Lung (tissue), 11 donors: ENCODE measurements at regions not wholly inside any gene's neighbourhood (a gene's known extent, or its start where the extent isn't known, plus 50 kb on each side); places are given as distances from the start of the nearest gene placed in this dataset.

Experiments
- ATAC-seq: fragments of 200-7000 bp; cut with Tn5 transposase; one replicate; pipeline ENCODE4 v1.9.1; 2020; ENCODE audit warnings: moderate number of reproducible peaks; ENCODE audit not compliant: insufficient read depth, low FRiP score
- DNase-seq, 3 donors: peaks; one replicate each; pipeline ENCODE4 v3.0.0-alpha.2; 2013 to 2017
- H3K27ac ChIP-seq, 2 donors: one replicate each; pipeline ENCODE4 v1.5.1; 2013; ENCODE audit warnings: mild to moderate bottlenecking in 2 of 2, moderate library complexity in 2 of 2, control low read depth in 1 of 2, inconsistent platforms in 1 of 2, low read depth in 1 of 2, low read length in 1 of 2
- H3K27me3 ChIP-seq, 3 donors: one replicate each; pipeline ENCODE4 v1.5.1; 2013; ENCODE audit warnings: low read length in 2 of 3; ENCODE audit not compliant: control insufficient read depth in 3 of 3, insufficient read depth in 3 of 3
- H3K36me3 ChIP-seq, 4 donors: one replicate each; pipeline ENCODE4 v1.5.1; 2013; ENCODE audit warnings: low read length in 4 of 4, mild to moderate bottlenecking in 1 of 4, moderate library complexity in 1 of 4; ENCODE audit not compliant: control insufficient read depth in 4 of 4, insufficient read depth in 4 of 4
- H3K4me1 ChIP-seq, 5 donors: one replicate each; pipeline ENCODE4 v1.5.1; 2013; ENCODE audit warnings: low read length in 5 of 5, mild to moderate bottlenecking in 2 of 5, moderate library complexity in 1 of 5; ENCODE audit not compliant: control insufficient read depth in 5 of 5, insufficient read depth in 5 of 5
- H3K4me3 ChIP-seq: one replicate; pipeline ENCODE4 v1.5.1; 2013; ENCODE audit warnings: mild to moderate bottlenecking, control low read depth, moderate library complexity
- H3K9ac ChIP-seq, 2 donors: one replicate each; pipeline ENCODE4 v1.5.1; 2013; ENCODE audit warnings: low read length in 2 of 2, control low read depth in 1 of 2; ENCODE audit not compliant: insufficient read depth in 1 of 2
- H3K9me3 ChIP-seq, 4 donors: one replicate each; pipeline ENCODE4 v1.5.1; 2013; ENCODE audit warnings: low read length in 3 of 4, mild to moderate bottlenecking in 1 of 4, moderate library complexity in 1 of 4; ENCODE audit not compliant: control insufficient read depth in 4 of 4, insufficient read depth in 3 of 4
- CTCF ChIP-seq: IDR thresholded peaks from 2 replicates; pipeline ENCODE4 v1.5.1; 2012; ENCODE audit warnings: mild to moderate bottlenecking; ENCODE audit errors: control extremely low read depth, extremely low read depth
- WGBS, 2 donors: extraction: QIAGEN DNeasy Blood & Tissue Kit; methylation state at CpG; one replicate each; pipeline ENCODE4 v1.1.7; 2013; 5-methylcytosine and 5-hydroxymethylcytosine counted together
- donor health status: control.
- donor health status: control.
- donor health status: Bipolar disorder and iron deficiency.
- donor health status: healthy.
- donor health status: DM: yes; HTN: yes; CAD: no.

DNA sequence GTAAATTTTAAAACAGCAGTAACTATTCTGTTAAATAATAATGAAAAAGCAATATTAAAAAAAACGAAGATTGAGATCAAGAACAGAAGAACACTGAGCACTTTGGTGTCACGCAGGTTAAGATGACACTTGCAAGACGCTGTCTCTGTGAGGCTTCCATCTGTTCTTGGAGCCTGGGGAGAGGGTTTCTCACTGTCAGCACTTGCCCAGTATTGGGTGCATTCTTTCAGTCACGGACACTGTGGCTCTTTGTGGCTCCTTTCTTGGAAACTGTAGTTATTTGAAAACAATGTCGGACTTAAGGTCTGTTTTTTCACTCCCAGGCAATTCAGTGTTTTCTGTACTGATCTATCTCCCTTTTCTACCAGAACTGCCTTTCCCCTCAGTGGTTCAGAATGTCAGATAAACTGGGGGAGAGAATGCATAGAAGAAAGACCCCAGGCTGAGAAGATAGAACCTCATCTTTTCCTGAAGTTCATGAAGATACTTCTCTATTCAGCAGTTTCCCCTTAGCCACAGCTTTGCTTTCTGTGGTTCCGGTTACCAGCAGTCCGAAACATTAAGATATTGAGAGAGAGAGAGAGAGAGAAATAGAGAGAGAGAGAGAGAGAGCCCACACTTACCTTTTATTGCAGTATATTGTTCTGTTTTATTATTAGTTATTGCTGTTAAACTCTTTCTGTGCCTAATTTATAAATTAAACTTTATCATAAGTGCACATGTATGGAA, 283.3 kb downstream of the DCDC2C start:
- H3K9me3 ChIP-seq, result peaks cover 0 to 8% (median 0%) of the 10 kb centered on the region in 4 donors
- no peak overlapping the region for H3K9ac ChIP-seq
- WGBS, 2 donors, result 73 to 80% methylated on average over 7 of the region's 7 CpGs
- H3K27ac ChIP-seq, result no peak overlapping the region
- H3K4me1 ChIP-seq, result no peaks in the 10 kb centered on the region
- no peaks in the 10 kb centered on the region for H3K36me3 ChIP-seq
- H3K4me3 ChIP-seq, result no peak overlapping the region
- no peaks in the 10 kb centered on the region for H3K27me3 ChIP-seq
- DNase-seq, result no peak
- no peak for TF ChIP-seq CTCF
- no peak for ATAC-seq

- no peak for TF ChIP-seq CTCF
- WGBS, 2 donors, result 86 to 94% methylated on average over 22 of the region's 22 CpGs
- no peak for ATAC-seq
Measured at GRCh38 chr2:4002841-4003403, 299.5 kb downstream of the DCDC2C start.

DNA sequence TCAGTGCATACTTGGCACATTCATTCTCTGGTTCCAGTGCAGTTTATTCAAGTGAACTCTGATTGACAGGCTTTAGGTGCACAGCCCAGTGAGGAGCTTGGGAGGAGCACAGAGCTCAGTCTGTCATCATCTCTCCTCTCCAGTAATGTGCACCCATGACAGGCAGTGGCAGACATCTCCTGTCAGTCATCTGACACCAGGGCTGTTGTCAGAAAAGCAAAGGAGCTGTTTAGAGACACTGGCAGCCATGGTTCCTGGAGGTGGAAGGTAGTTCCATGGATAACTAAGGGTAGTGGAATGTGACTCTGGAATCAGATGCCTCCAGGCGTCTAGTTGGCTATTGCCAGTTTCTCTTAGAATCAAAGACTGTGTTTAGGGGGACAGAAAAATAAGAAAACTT, 308.8 kb downstream of the DCDC2C start:
- Histone ChIP-seq H3K4me1 (peaks cover 0 to 1% (median 0%) of the 10 kb centered on the region in 5 donors), H3K27ac (no peak overlapping the region), H3K9ac (no peak overlapping the region), H3K4me3 (no peak overlapping the region), H3K36me3 (no peaks in the 10 kb centered on the region), H3K27me3 (no peaks in the 10 kb centered on the region), H3K9me3 (peaks cover 0 to 4% (median 0%) of the 10 kb centered on the region in 4 donors)
- WGBS, 2 donors, result 91 to 92% methylated on average over 1 of the region's 1 CpG
- no peak for TF ChIP-seq CTCF
- ATAC-seq (no peak), DNase-seq (no peak)

More at GRCh38 chr2:4002841-4003403, 299.5 kb downstream of the DCDC2C start:
- Histone ChIP-seq H3K4me1 (no peaks in the 10 kb centered on the region), H3K9ac (no peak overlapping the region), H3K27me3 (peaks cover 0 to 6% (median 0%) of the 10 kb centered on the region in 3 donors), H3K4me3 (no peak overlapping the region), H3K36me3 (no peaks in the 10 kb centered on the region), H3K27ac (no peak overlapping the region), H3K9me3 (peaks cover 0 to 3% (median 0%) of the 10 kb centered on the region in 4 donors)
- DNase-seq, result no peak
